GM20431 (cell line): ENCODE measurements at regions not wholly inside any gene's neighbourhood (a gene's known extent, or its start where the extent isn't known, plus 50 kb on each side); places are given as distances from the start of the nearest gene placed in this dataset.
"Not testable (repeated sequence)": the region's sequence is repeated elsewhere in the genome, so short reads cannot be mapped to it uniquely, and the experiment has no call there.

Experiments used
- in situ Hi-C: fragments of 300-500 bp; cut with MseI, MboI; formaldehyde crosslinking; loops from one replicate; pipeline ENCODE4 v1.15.0; 2020; ENCODE audit warnings: low sequenced_read_pairs; ENCODE audit not compliant: unreplicated experiment

DNA sequence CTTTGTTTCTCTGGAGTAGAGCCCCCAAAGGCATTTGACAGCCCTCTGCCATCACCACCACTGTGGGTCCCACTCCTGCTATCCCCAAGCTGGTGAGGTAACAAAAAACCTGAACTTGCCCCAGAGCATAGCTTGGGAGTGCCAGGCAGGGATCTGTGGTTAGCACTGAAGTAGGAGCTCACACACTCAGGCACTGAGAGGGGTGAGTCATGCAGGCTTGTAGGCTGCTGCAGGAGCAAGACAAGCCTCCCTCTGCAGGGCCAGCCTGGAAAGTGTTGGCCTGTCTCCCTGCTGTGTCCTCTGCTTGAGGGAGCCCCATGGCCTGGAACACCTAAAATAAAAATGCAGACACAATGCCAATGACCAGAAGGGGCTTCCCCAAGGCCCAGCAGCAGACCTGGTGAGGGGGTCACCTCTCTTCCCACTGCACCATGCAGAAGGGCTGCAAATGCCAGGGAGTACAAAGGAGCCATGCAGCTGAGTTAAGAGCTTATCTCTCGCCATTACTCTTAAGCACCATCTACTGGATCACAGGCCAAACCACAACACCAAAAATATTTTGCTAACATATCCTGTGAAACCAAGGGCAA lies 108.9 kb upstream of the POGK start:
- in situ Hi-C loops: no loop called here

DNA sequence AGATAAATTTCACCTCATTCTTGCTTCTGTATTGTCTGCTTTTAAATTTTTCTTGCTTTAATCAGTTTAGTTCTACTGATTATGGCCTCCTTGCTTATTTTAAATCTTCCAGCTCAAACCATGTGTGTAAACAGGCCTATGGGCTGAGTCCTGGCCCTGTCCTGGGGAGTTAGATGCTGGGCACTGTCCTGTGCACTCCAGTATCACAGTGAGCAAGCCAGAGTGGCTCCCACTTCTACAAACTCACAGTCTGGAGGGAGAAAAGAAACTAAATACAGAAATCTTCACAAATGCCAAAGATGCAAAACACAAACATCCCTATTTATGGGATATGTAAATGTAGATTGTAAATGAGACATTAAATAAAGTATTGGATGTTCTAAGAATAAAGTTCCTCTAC lies 101.1 kb upstream of the POGK start:
- in situ Hi-C loops: no loop called here

DNA sequence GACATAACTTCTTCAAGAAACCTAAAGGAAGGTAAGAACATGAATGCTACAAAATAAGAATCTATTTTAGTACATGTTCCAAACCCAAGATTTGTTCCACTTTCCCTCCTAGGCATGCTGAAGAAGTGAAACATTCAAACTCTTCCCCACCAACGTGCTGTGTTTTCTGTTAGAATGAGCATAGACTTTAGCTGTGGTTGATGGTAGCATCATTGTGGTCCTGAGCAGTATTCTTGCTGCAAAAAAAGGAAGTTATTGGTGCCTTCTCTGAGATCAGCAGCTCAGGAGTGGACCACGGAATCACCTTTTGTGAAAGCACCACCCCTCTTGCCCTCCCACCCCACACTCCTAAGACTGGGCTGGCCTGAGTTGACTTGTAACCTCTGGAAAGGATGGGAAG lies 100.4 kb upstream of the POGK start:
- in situ Hi-C loops: no loop called here

DNA sequence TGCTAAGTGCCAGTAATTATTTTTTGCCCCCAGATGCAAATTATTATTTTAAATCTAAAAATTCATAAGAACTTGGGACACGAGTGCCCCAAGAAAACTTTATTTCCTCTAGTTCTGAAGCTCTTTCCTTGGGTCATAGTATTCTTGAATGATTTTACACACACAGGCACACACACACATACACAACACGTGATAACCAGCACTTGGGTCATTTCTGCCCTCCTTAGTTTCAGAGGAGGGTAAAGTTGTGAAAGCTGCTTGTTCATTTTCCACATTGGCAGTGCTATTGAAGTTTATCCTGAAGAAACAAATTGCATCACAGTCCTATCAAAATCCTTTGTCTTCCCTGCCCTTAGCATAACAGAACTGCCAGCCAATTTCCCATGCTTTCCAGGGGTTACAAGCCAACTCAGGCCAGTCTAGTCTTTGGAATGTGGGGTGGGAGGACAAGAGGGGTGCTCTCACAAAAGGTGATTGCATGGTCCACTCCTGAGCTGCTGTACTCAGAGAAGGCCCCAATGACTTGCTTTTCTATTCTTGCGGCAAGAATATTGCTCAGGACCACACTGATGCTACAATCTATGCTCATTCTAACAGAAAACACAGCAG lies 98.5 kb upstream of the POGK start:
- in situ Hi-C loops: no loop called here

DNA sequence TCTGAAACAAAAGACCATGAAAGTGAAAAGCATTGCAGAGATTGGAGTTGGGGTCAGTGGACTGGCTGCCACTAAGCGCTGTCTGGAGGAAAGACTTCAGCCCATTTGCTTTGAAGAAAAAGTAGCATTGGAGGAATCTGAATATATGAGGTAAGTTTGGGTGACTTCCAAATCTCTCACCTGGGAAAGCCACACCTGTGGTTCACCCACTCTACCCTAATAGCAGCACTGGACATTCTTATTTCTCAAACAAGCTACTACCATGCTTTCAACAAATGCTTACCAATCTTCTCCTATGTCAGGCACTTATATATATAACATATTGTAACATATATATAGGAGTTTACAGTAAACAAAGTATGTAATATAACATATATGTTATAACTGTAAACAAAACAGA lies 76.0 kb upstream of the POGK start:
- in situ Hi-C loops: no loop called here

DNA sequence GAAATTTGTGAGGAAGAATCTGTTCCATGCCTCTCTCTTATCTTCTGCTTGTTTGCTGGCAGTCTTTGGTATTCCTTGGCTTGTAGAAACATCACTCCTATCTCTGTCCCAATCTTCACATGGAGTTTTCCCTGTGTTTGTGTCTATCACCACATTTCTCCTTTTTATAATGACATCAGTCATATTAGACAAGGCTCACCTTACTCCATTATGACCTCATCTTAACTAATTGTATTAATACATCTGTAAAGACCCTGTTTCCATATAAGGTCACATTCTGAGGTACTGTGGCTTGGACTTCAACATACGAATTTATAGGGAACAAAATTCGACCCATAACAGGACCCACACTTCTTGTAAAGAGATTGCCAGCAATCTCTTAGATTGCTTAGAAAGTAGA lies 72.3 kb upstream of the POGK start:
- in situ Hi-C loops: no loop called here

DNA sequence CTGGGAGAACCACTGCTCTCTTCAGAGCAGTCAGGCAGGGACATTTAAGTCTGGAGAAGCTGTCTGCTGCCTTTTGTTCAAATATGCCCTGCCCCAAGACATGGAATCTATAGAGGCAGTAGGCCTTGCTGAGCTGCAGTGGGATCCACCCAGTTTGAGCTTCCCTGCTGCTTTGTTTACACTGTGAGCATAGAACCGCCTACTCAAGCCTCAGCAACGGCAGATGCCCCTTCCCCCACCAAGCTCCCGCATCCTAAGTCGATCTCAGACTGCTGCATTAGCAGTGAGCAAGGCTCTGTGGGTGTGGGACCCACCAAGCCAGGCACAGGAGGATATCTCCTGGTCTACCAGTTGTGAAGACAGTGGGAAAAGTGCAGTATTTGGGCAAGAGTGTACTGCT lies 54.6 kb upstream of the POGK start:
- in situ Hi-C loops: not testable (repeated sequence)

DNA sequence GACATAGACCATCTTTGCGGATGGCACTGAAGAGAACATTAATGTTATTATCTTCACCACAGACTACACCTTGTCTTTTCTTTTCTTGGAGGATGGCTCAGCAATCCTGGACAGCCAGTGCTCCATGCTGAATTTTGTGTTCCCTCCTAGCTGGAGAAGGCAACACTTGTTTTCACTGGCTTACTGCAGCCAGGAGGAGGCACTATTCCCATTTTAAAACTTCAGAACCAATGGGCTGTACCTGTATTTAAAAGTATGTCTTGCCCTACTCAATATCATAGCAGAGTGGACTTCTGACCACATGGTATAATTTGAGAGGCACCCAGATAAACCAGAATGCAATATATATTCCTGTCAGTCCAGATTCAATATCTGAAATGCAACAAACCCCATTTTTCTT lies 53.3 kb upstream of the POGK start:
- in situ Hi-C loops: no loop called here

DNA sequence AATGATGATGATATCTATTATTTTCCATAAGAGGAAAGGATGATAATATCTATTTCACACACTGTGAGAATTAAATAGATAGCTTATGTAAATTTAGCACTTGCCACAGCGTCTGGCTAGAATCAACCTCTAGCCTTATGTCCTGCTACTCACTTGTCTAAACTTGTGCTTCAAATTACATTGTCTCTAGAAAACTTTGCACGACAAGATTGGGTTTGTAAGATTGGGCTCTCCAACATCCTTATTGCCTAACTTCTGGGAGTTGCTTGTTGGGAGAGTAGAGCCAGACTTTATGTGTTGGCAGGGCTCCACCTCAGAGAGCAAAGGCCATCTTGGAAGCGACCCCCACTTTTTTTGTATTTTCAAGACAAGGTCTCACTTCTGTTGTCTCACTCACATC lies 50.0 kb upstream of the POGK start:
- in situ Hi-C loops: no loop called here
